HUES64 (cell line): ENCODE measurements at regions not wholly inside any gene's neighbourhood (a gene's known extent, or its start where the extent isn't known, plus 50 kb on each side); places are given as distances from the start of the nearest gene placed in this dataset.
"Not testable (repeated sequence)": the region's sequence is repeated elsewhere in the genome, so short reads cannot be mapped to it uniquely, and the experiment has no call there.

Experiments used
- H3K27ac ChIP-seq: 2 replicates; pipeline ENCODE4 v1.7.0; 2013; ENCODE audit warnings: low read depth, low read length, inconsistent platforms
- H3K27me3 ChIP-seq: 2 replicates; pipeline ENCODE4 v1.6.1; 2013; ENCODE audit warnings: mild to moderate bottlenecking, low read length; ENCODE audit not compliant: insufficient read depth
- H3K36me3 ChIP-seq: 2 replicates; pipeline ENCODE4 v1.6.1; 2013; ENCODE audit warnings: mild to moderate bottlenecking, low read length; ENCODE audit not compliant: insufficient read depth
- H3K4me1 ChIP-seq: 2 replicates; pipeline ENCODE4 v1.6.1; 2013; ENCODE audit warnings: mild to moderate bottlenecking, low read length, moderate library complexity; ENCODE audit not compliant: insufficient read depth
- H3K4me3 ChIP-seq: 2 replicates; pipeline ENCODE4 v1.5.1; 2013; ENCODE audit warnings: mild to moderate bottlenecking, low read length, moderate library complexity
- H3K9ac ChIP-seq: 2 replicates; pipeline ENCODE4 v1.6.1; 2013; ENCODE audit warnings: mild to moderate bottlenecking, low read depth, low read length
- H3K9me3 ChIP-seq: 2 replicates; pipeline ENCODE4 v1.6.1; 2013; ENCODE audit warnings: low read depth, low read length; ENCODE audit not compliant: insufficient read depth
- whole genome bisulfite sequencing: fragments of 150-250, 120-280 bp; methylation state at CpG from one replicate; pipeline ENCODE4 v1.1.7; 2013; ENCODE audit warnings: missing lambda C conversion rate; 5-methylcytosine and 5-hydroxymethylcytosine counted together

GRCh38 chrX:117843749-117844148 is 272.9 kb downstream of the KLHL13 start:
- H3K27ac ChIP-seq: no peak overlapping the region
- no peaks in the 10 kb centered on the region for H3K36me3 ChIP-seq
- no peaks in the 10 kb centered on the region for H3K4me1 ChIP-seq
- 80% methylated on average over 1 of the region's 3 CpGs for WGBS
- no peaks in the 10 kb centered on the region for H3K9me3 ChIP-seq
- no peak overlapping the region for H3K9ac ChIP-seq
- H3K27me3 ChIP-seq: no peaks in the 10 kb centered on the region
- no peak overlapping the region for H3K4me3 ChIP-seq

DNA sequence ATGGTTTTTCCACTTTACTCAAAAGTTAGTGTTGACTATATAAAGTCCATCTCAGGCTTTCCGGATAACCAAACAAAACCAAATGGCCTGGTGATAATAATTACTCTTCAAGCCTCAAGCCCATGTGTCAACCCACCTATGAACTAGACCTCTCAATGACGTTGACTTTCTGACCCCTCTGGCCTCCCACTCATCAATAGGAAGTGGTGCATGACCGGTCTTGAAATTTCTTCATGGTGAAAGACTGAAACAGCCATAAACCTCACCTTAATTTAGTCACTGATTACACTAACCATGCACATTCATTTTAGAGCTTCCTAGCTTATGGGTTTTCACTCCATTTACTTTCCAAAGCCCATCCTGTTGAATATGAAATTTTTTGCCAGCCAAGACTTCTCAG is 276.0 kb downstream of the KLHL13 start:
- no peak overlapping the region for H3K27ac ChIP-seq
- H3K27me3 ChIP-seq: no peaks in the 10 kb centered on the region
- H3K9me3 ChIP-seq: no peaks in the 10 kb centered on the region
- H3K9ac ChIP-seq: no peak overlapping the region
- no peaks in the 10 kb centered on the region for H3K36me3 ChIP-seq
- no peaks in the 10 kb centered on the region for H3K4me1 ChIP-seq
- 92% methylated on average over 3 of the region's 3 CpGs for WGBS
- no peak overlapping the region for H3K4me3 ChIP-seq

DNA sequence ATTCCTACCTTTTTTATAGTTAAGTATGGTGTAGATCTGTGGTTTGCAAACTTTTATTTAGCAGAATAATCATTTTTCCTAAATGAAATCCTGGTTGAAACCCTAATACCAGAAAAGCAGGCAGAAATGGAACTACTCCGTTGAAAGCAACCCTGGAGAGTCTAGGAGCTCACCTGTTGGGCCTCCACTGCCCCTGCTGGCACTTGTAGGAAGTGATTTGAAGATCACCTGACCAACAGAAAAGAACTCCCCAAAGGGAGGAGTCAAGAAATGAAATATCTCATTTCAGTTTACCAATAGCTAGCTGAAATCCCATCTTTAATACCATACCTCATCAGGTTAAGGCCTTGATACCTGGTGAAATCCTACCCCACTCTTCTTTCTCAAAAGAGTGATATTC is 277.1 kb downstream of the KLHL13 start:
- Histone ChIP-seq H3K27me3 (no peaks in the 10 kb centered on the region), H3K9me3 (no peaks in the 10 kb centered on the region), H3K4me1 (no peaks in the 10 kb centered on the region), H3K27ac (no peak overlapping the region), H3K4me3 (no peak overlapping the region), H3K9ac (no peak overlapping the region), H3K36me3 (no peaks in the 10 kb centered on the region)
- WGBS: 83% methylated on average over 1 of the region's 1 CpG

DNA sequence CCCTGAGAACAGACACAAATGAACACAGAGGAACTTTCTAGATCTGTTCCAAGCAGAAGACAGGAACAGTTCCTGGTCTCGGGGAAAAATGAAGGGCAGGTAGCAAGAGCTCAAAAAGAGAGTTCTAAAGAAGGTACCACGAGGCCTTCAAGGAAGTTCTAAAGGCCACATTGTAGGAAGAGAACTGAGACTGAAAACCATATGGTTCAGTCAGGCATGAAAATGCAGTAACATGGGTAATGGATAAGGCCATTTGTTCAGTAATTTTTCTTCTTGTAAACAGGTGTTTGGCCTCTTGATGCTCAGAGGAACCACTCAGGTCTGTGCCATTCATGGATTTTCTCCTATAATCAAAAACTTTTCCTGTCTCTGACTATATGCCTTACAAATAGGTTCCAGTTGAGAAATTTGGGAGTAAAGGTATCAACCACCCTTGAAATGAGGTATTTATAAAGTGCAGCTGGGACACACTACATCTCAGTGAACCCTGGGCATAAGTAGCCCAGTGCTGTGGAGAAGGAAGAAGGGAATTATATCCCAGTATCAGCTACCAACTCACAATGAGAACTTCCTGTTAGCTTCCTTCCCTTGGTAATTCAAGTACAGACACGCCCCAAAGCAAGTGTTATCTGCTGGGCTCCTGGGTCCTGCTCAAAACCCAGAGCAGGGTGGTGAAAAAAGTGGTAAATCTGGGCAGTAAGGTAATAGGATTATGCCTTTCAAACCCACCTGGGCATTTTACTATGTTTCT is 277.9 kb downstream of the KLHL13 start:
- Histone ChIP-seq H3K27ac (no peak overlapping the region), H3K4me3 (no peak overlapping the region), H3K36me3 (no peaks in the 10 kb centered on the region), H3K4me1 (no peaks in the 10 kb centered on the region), H3K27me3 (no peaks in the 10 kb centered on the region), H3K9ac (no peak overlapping the region), H3K9me3 (no peaks in the 10 kb centered on the region)
- WGBS: 96% methylated on average over 3 of the region's 3 CpGs

- Histone ChIP-seq H3K27me3 (no peaks in the 10 kb centered on the region), H3K9ac (no peak overlapping the region), H3K27ac (no peak overlapping the region), H3K9me3 (no peaks in the 10 kb centered on the region), H3K4me1 (no peaks in the 10 kb centered on the region), H3K4me3 (no peak overlapping the region), H3K36me3 (no peaks in the 10 kb centered on the region)
- 85% methylated on average over 3 of the region's 3 CpGs for WGBS
Observed at GRCh38 chrX:117835034-117835433, 281.6 kb downstream of the KLHL13 start.

- Histone ChIP-seq H3K27me3 (no peaks in the 10 kb centered on the region), H3K4me1 (no peaks in the 10 kb centered on the region), H3K4me3 (no peak overlapping the region), H3K27ac (no peak overlapping the region), H3K36me3 (no peaks in the 10 kb centered on the region), H3K9me3 (no peaks in the 10 kb centered on the region), H3K9ac (no peak overlapping the region)
- 91% methylated on average over 1 of the region's 1 CpG for WGBS
Observed at GRCh38 chrX:117834076-117834475, 282.5 kb downstream of the KLHL13 start.

- H3K27me3 ChIP-seq, H3K4me1 ChIP-seq, H3K9me3 ChIP-seq, H3K4me3 ChIP-seq, H3K36me3 ChIP-seq, H3K9ac ChIP-seq, H3K27ac ChIP-seq: not testable (repeated sequence)
Observed at GRCh38 chrX:117821472-117821871, 295.1 kb downstream of the KLHL13 start.

GRCh38 chrX:117808426-117808825 is 308.2 kb downstream of the KLHL13 start:
- WGBS: 82% methylated on average over 2 of the region's 3 CpGs
- H3K9me3 ChIP-seq: no peaks in the 10 kb centered on the region
- no peak overlapping the region for H3K4me3 ChIP-seq
- no peaks in the 10 kb centered on the region for H3K27me3 ChIP-seq
- H3K4me1 ChIP-seq: no peaks in the 10 kb centered on the region
- H3K27ac ChIP-seq: no peak overlapping the region
- H3K9ac ChIP-seq: no peak overlapping the region
- no peaks in the 10 kb centered on the region for H3K36me3 ChIP-seq

- no peak overlapping the region for H3K27ac ChIP-seq
- WGBS: 92% methylated on average over 1 of the region's 1 CpG
- no peaks in the 10 kb centered on the region for H3K9me3 ChIP-seq
- H3K4me3 ChIP-seq: no peak overlapping the region
- no peaks in the 10 kb centered on the region for H3K36me3 ChIP-seq
- no peak overlapping the region for H3K9ac ChIP-seq
- H3K4me1 ChIP-seq: no peaks in the 10 kb centered on the region
- H3K27me3 ChIP-seq: no peaks in the 10 kb centered on the region
Observed at GRCh38 chrX:117803463-117803862, 313.1 kb downstream of the KLHL13 start.

GRCh38 chrX:117788339-117788738 is 328.3 kb downstream of the KLHL13 start:
- Histone ChIP-seq H3K36me3 (no peaks in the 10 kb centered on the region), H3K27ac (no peak overlapping the region), H3K9me3 (no peaks in the 10 kb centered on the region), H3K9ac (no peak overlapping the region), H3K27me3 (no peaks in the 10 kb centered on the region), H3K4me3 (no peak overlapping the region), H3K4me1 (no peaks in the 10 kb centered on the region)
- 96% methylated on average over 2 of the region's 2 CpGs for WGBS

GRCh38 chrX:117771384-117771783 is 345.2 kb downstream of the KLHL13 start:
- H3K4me3 ChIP-seq: no peak overlapping the region
- no peaks in the 10 kb centered on the region for H3K36me3 ChIP-seq
- no peak overlapping the region for H3K9ac ChIP-seq
- H3K27ac ChIP-seq: no peak overlapping the region
- no peaks in the 10 kb centered on the region for H3K4me1 ChIP-seq
- no peaks in the 10 kb centered on the region for H3K27me3 ChIP-seq
- no peaks in the 10 kb centered on the region for H3K9me3 ChIP-seq
